Astrocyte (in vitro differentiated cells and primary cell): ENCODE measurements at regions not wholly inside any gene's neighbourhood (a gene's known extent, or its start where the extent isn't known, plus 50 kb on each side); places are given as distances from the start of the nearest gene placed in this dataset.

ENCODE experiments used
- DNase-seq: peaks from one replicate; pipeline ENCODE4 v3.0.0-alpha.2; 2010; ENCODE audit warnings: low read depth
- FAIRE-seq: peaks from 2 replicates; lab custom pipeline; 2011; peaks lifted over from hg19 to GRCh38; lab: Jason Lieb, UNC
- H2AFZ ChIP-seq: 2 replicates; pipeline ENCODE4 v1.6.0; 2012; ENCODE audit warnings: low read depth, low read length, inconsistent platforms
- H3K27ac ChIP-seq: 2 replicates; pipeline ENCODE4 v1.5.1; 2011; ENCODE audit warnings: low read depth, low read length, inconsistent platforms
- H3K27me3 ChIP-seq: 2 replicates; pipeline ENCODE4 v1.6.0; 2011; ENCODE audit warnings: low read length, inconsistent platforms; ENCODE audit not compliant: insufficient read depth
- H3K36me3 ChIP-seq: 2 replicates; pipeline ENCODE4 v1.5.1; 2011; ENCODE audit warnings: low read length, inconsistent platforms; ENCODE audit not compliant: insufficient read depth
- H3K4me1 ChIP-seq: 2 replicates; pipeline ENCODE4 v1.5.1; 2011; ENCODE audit warnings: low read length, inconsistent platforms; ENCODE audit not compliant: insufficient read depth
- H3K4me2 ChIP-seq: 2 replicates; pipeline ENCODE4 v1.6.0; 2012; ENCODE audit warnings: low read length, inconsistent platforms
- H3K4me3 ChIP-seq: 2 replicates; pipeline ENCODE4 v1.5.1; 2011; ENCODE audit warnings: low read depth, mild to moderate bottlenecking, low read length, inconsistent platforms; ENCODE audit not compliant: insufficient read depth
- H3K79me2 ChIP-seq: 2 replicates; pipeline ENCODE4 v1.6.0; 2012; ENCODE audit warnings: mild to moderate bottlenecking, low read length, inconsistent platforms; ENCODE audit not compliant: insufficient read depth
- H3K9ac ChIP-seq: 2 replicates; pipeline ENCODE4 v1.6.0; 2012; ENCODE audit warnings: mild to moderate bottlenecking, low read length, inconsistent platforms
- H3K9me3 ChIP-seq: 2 replicates; pipeline ENCODE4 v1.5.1; 2012; ENCODE audit warnings: low read depth, mild to moderate bottlenecking, low read length, inconsistent platforms; ENCODE audit not compliant: insufficient read depth
- H4K20me1 ChIP-seq: 2 replicates; pipeline ENCODE4 v1.6.0; 2012; ENCODE audit warnings: low read length, inconsistent platforms; ENCODE audit not compliant: insufficient read depth
- H3K27ac Mint-ChIP-seq: one replicate; pipeline ENCODE4 v1.8.0; 2021; ENCODE audit warnings: mild to moderate bottlenecking, mixed read lengths; ENCODE audit not compliant: unreplicated experiment
- H3K27me3 Mint-ChIP-seq: one replicate; pipeline ENCODE4 v1.8.0; 2021; ENCODE audit warnings: low read depth, mixed read lengths; ENCODE audit not compliant: unreplicated experiment
- H3K36me3 Mint-ChIP-seq: one replicate; pipeline ENCODE4 v1.8.0; 2021; ENCODE audit warnings: low read depth, mixed read lengths; ENCODE audit not compliant: unreplicated experiment
- H3K4me1 Mint-ChIP-seq: one replicate; pipeline ENCODE4 v1.8.0; 2021; ENCODE audit warnings: low read depth, mixed read lengths; ENCODE audit not compliant: unreplicated experiment
- H3K4me3 Mint-ChIP-seq: one replicate; pipeline ENCODE4 v1.8.0; 2021; ENCODE audit warnings: mild to moderate bottlenecking, moderate library complexity, mixed read lengths; ENCODE audit not compliant: unreplicated experiment
- H3K9me3 Mint-ChIP-seq: one replicate; pipeline ENCODE4 v1.8.0; 2021; ENCODE audit warnings: mild to moderate bottlenecking, mixed read lengths; ENCODE audit not compliant: unreplicated experiment
- EZH2 ChIP-seq: IDR thresholded peaks from 2 replicates; pipeline ENCODE4 v1.6.1; 2012; ENCODE audit warnings: mild to moderate bottlenecking, low read length, inconsistent platforms; ENCODE audit not compliant: insufficient read depth
- TF ChIP-seq, protein P1 (sequence below): IDR thresholded peaks from 2 replicates; pipeline ENCODE4 v1.5.1; 2011; ENCODE audit warnings: low read depth, mild to moderate bottlenecking, inconsistent platforms, low read length, moderate library complexity; ENCODE audit not compliant: insufficient read depth

DNA sequence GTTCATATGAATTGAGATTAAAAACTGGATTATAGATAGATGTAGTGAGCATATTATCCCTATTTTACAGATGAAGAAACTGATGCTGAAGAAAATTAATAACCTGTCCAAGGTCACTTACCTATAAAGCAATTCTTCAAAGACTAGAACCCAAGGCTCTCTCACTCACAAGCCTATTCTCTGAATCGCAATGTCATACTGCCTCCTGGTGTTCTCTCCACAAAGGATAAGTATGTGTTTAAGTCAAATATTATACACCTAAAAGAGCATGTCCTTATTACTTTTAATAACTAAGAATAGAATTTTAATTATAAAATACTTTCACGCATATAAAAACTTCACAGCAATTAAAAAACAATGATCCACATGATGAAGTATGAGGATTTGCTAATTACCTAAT, 721.3 kb upstream of the USP15 start:
- Mint-ChIP-seq H3K4me3 (no peak overlapping the region), H3K36me3 (no peaks in the 10 kb centered on the region), H3K27ac (no peak overlapping the region), H3K4me1 (peaks cover 11% of the 10 kb centered on the region), H3K27me3 (no peaks in the 10 kb centered on the region), H3K9me3 (no peaks in the 10 kb centered on the region)
- TF ChIP-seq, protein P1, sequence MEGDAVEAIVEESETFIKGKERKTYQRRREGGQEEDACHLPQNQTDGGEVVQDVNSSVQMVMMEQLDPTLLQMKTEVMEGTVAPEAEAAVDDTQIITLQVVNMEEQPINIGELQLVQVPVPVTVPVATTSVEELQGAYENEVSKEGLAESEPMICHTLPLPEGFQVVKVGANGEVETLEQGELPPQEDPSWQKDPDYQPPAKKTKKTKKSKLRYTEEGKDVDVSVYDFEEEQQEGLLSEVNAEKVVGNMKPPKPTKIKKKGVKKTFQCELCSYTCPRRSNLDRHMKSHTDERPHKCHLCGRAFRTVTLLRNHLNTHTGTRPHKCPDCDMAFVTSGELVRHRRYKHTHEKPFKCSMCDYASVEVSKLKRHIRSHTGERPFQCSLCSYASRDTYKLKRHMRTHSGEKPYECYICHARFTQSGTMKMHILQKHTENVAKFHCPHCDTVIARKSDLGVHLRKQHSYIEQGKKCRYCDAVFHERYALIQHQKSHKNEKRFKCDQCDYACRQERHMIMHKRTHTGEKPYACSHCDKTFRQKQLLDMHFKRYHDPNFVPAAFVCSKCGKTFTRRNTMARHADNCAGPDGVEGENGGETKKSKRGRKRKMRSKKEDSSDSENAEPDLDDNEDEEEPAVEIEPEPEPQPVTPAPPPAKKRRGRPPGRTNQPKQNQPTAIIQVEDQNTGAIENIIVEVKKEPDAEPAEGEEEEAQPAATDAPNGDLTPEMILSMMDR: peak; percentile 5
- no peak for TF ChIP-seq EZH2
- no peaks in the 10 kb centered on the region for H3K79me2 ChIP-seq
- H3K27ac ChIP-seq: no peak overlapping the region
- no peaks in the 10 kb centered on the region for H3K9me3 ChIP-seq
- H3K4me2 ChIP-seq: no peak overlapping the region
- H3K4me1 ChIP-seq: no peaks in the 10 kb centered on the region
- H3K9ac ChIP-seq: no peak overlapping the region
- no peaks in the 10 kb centered on the region for H4K20me1 ChIP-seq
- no peak for DNase-seq
- no peak for FAIRE-seq
- no peaks in the 10 kb centered on the region for H3K27me3 ChIP-seq
- no peak overlapping the region for H2AFZ ChIP-seq
- no peak overlapping the region for H3K4me3 ChIP-seq
- no peaks in the 10 kb centered on the region for H3K36me3 ChIP-seq

GRCh38 chr12:61542551-61542950, 717.7 kb upstream of the USP15 start:
- FAIRE-seq (no peak), DNase-seq (no peak)
- no peaks in the 10 kb centered on the region for H3K36me3 ChIP-seq
- H3K27me3 Mint-ChIP-seq: no peaks in the 10 kb centered on the region
- H3K9ac ChIP-seq: no peak overlapping the region
- TF ChIP-seq, protein P1: no peak
- no peak overlapping the region for H3K4me3 Mint-ChIP-seq
- no peaks in the 10 kb centered on the region for H3K36me3 Mint-ChIP-seq
- no peaks in the 10 kb centered on the region for H3K4me1 Mint-ChIP-seq
- H3K9me3 Mint-ChIP-seq: no peaks in the 10 kb centered on the region
- no peaks in the 10 kb centered on the region for H3K9me3 ChIP-seq
- no peak overlapping the region for H3K4me3 ChIP-seq
- no peak overlapping the region for H3K27ac ChIP-seq
- H3K79me2 ChIP-seq: no peaks in the 10 kb centered on the region
- no peak overlapping the region for H3K4me2 ChIP-seq
- no peak overlapping the region for H2AFZ ChIP-seq
- no peak overlapping the region for H3K27ac Mint-ChIP-seq
- H3K4me1 ChIP-seq: no peaks in the 10 kb centered on the region
- H4K20me1 ChIP-seq: no peaks in the 10 kb centered on the region
- H3K27me3 ChIP-seq: no peaks in the 10 kb centered on the region

DNA sequence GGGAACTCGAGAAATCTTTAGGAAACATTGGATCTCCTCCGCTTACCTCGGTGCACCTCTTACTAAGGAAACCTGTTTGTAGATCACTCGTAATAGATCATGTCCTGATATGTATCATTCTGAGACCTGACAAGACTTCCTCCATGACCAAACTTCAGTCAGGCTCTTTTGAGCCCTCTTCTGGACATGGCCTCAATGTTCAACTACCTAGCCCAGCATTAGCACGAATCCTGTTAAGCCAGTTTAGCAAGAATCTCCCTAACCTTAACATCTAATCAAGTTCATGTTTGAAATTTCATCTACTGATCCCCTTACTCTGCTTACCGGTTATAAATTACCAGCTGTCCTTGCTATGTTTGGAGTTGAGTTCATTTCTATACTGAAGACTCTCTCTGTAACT, 713.9 kb upstream of the USP15 start:
- Mint-ChIP-seq H3K27ac (no peak overlapping the region), H3K9me3 (no peaks in the 10 kb centered on the region), H3K36me3 (no peaks in the 10 kb centered on the region), H3K4me3 (no peak overlapping the region), H3K27me3 (no peaks in the 10 kb centered on the region), H3K4me1 (no peaks in the 10 kb centered on the region)
- DNase-seq (no peak), FAIRE-seq (no peak)
- Histone ChIP-seq H3K79me2 (no peaks in the 10 kb centered on the region), H3K4me1 (no peaks in the 10 kb centered on the region), H3K36me3 (no peaks in the 10 kb centered on the region), H4K20me1 (no peaks in the 10 kb centered on the region), H3K4me2 (no peak overlapping the region), H3K4me3 (no peak overlapping the region), H3K27ac (no peak overlapping the region), H3K9me3 (no peaks in the 10 kb centered on the region), H3K27me3 (no peaks in the 10 kb centered on the region), H2AFZ (no peak overlapping the region), H3K9ac (no peak overlapping the region)
- TF ChIP-seq, protein P1: no peak
